CD14-positive monocyte (primary cell): ENCODE measurements at regions not wholly inside any gene's neighbourhood (a gene's known extent, or its start where the extent isn't known, plus 50 kb on each side); places are given as distances from the start of the nearest gene placed in this dataset.

Source experiments
- DNase-seq, 3 donors: peaks; one replicate each; pipeline ENCODE4 v3.0.0-alpha.2; 2011 to 2022
- H2AFZ ChIP-seq: 2 replicates; pipeline ENCODE4 v1.6.0; 2012; ENCODE audit warnings: mild to moderate bottlenecking, low read depth, low read length, inconsistent platforms; ENCODE audit not compliant: insufficient read depth, poor library complexity, severe bottlenecking
- H3K27ac ChIP-seq, 2 donors: 1 replicate in 1 of 2; 2 replicates in 1 of 2; pipeline ENCODE4 v1.5.1; 2012 to 2013; ENCODE audit warnings: low read length in 2 of 2, control low read depth in 1 of 2, inconsistent platforms in 1 of 2, low read depth in 1 of 2, mild to moderate bottlenecking in 1 of 2
- H3K27me3 ChIP-seq, 2 donors: one replicate each; pipeline versions ENCODE4 v1.6.0 to v1.6.1; 2011 to 2013; ENCODE audit warnings: low read length in 2 of 2; ENCODE audit not compliant: control insufficient read depth in 2 of 2, insufficient read depth in 2 of 2
- H3K36me3 ChIP-seq, 2 donors: replicated peaks in 1 of 2; 1 replicate in 1 of 2; 2 replicates in 1 of 2; pipeline versions ENCODE4 v1.5.1 to v1.6.1; 2012 to 2013; ENCODE audit warnings: low read length in 2 of 2, control low read depth in 1 of 2, inconsistent platforms in 1 of 2, mild to moderate bottlenecking in 1 of 2; ENCODE audit not compliant: insufficient read depth in 2 of 2, control insufficient read depth in 1 of 2
- H3K4me1 ChIP-seq, 2 donors: 1 replicate in 1 of 2; 2 replicates in 1 of 2; pipeline versions ENCODE4 v1.5.1 to v1.6.1; 2012 to 2013; ENCODE audit warnings: low read length in 2 of 2, control low read depth in 1 of 2, inconsistent platforms in 1 of 2, mild to moderate bottlenecking in 1 of 2, moderate library complexity in 1 of 2; ENCODE audit not compliant: insufficient read depth in 2 of 2, control insufficient read depth in 1 of 2
- H3K4me2 ChIP-seq: replicated peaks from 2 replicates; pipeline ENCODE3; 2012; ENCODE audit warnings: low read length, moderate library complexity, mild to moderate bottlenecking; ENCODE audit not compliant: poor library complexity, severe bottlenecking; ENCODE audit errors: extremely low read depth
- H3K4me3 ChIP-seq, 3 experiments: fragments of 200-600 bp in 1 of 3; sonication (generic) in 1 of 3; replicated peaks in 1 of 3; 1 replicate in 2 of 3; 2 replicates in 1 of 3; pipeline ENCODE4 v1.5.1; 2011 to 2013; ENCODE audit warnings: low read length in 3 of 3, mild to moderate bottlenecking in 3 of 3, control low read depth in 2 of 3, low read depth in 2 of 3, inconsistent platforms in 1 of 3, moderate library complexity in 1 of 3
- H3K79me2 ChIP-seq: 2 replicates; pipeline ENCODE4 v1.6.0; 2012; ENCODE audit warnings: mild to moderate bottlenecking, control low read depth, inconsistent platforms, low read length, moderate library complexity; ENCODE audit not compliant: insufficient read depth
- H3K9ac ChIP-seq: 2 replicates; pipeline ENCODE4 v1.6.0; 2017; ENCODE audit warnings: low read length, mild to moderate bottlenecking; ENCODE audit not compliant: insufficient read depth, poor library complexity, severe bottlenecking
- H3K9me3 ChIP-seq, 2 donors: replicated peaks in 1 of 2; 1 replicate in 1 of 2; 2 replicates in 1 of 2; pipeline versions ENCODE4 v1.5.1 to v1.6.1; 2012 to 2013; ENCODE audit warnings: low read length in 2 of 2, control low read depth in 1 of 2; ENCODE audit not compliant: control insufficient read depth in 1 of 2, insufficient read depth in 1 of 2
- H4K20me1 ChIP-seq: 2 replicates; pipeline ENCODE4 v1.6.0; 2012; ENCODE audit warnings: mild to moderate bottlenecking, low read length, control low read depth, moderate library complexity; ENCODE audit not compliant: insufficient read depth
- H3K27ac Mint-ChIP-seq, 7 donors: one replicate each; pipeline ENCODE4 v1.8.0; 2020; ENCODE audit warnings: mild to moderate bottlenecking in 7 of 7, mixed read lengths in 7 of 7, moderate library complexity in 6 of 7, inconsistent platforms in 2 of 7
- H3K27me3 Mint-ChIP-seq, 3 donors: one replicate each; pipeline ENCODE4 v1.8.0; 2021 to 2022; ENCODE audit warnings: low read depth in 3 of 3, mild to moderate bottlenecking in 3 of 3, mixed read lengths in 3 of 3, moderate library complexity in 3 of 3, inconsistent platforms in 1 of 3
- H3K36me3 Mint-ChIP-seq, 2 donors: one replicate each; pipeline ENCODE4 v1.8.0; 2020; ENCODE audit warnings: mixed read lengths in 2 of 2, inconsistent platforms in 1 of 2, mild to moderate bottlenecking in 1 of 2
- H3K4me1 Mint-ChIP-seq: one replicate; pipeline ENCODE4 v1.8.0; 2020; ENCODE audit warnings: mild to moderate bottlenecking, mixed read lengths
- H3K4me3 Mint-ChIP-seq, 2 donors: one replicate each; pipeline ENCODE4 v1.8.0; 2020; ENCODE audit warnings: mild to moderate bottlenecking in 2 of 2, mixed read lengths in 2 of 2, moderate library complexity in 1 of 2
- H3K9me3 Mint-ChIP-seq, 7 donors: one replicate each; pipeline ENCODE4 v1.8.0; 2020 to 2022; ENCODE audit warnings: mixed read lengths in 7 of 7, mild to moderate bottlenecking in 6 of 7, moderate library complexity in 6 of 7, inconsistent platforms in 2 of 7
- WGBS: methylation state at CpG from one replicate; pipeline ENCODE4 v1.1.5; 2013; ENCODE audit warnings: missing lambda C conversion rate; ENCODE audit not compliant: insufficient coverage; 5-methylcytosine and 5-hydroxymethylcytosine counted together
- intact Hi-C, 2 donors: fragments of 100-400 bp; cut with micrococcal nuclease; formaldehyde crosslinking; loops; one replicate each; pipeline versions ENCODE4 v1.15.0 to v1.15.1; 2023
- TF ChIP-seq, protein P1 (sequence below): fragments of 200-600 bp; IDR thresholded peaks from one replicate; pipeline ENCODE4 v1.8.0; 2022; ENCODE audit warnings: antibody characterized with exemption, mild to moderate bottlenecking

DNA sequence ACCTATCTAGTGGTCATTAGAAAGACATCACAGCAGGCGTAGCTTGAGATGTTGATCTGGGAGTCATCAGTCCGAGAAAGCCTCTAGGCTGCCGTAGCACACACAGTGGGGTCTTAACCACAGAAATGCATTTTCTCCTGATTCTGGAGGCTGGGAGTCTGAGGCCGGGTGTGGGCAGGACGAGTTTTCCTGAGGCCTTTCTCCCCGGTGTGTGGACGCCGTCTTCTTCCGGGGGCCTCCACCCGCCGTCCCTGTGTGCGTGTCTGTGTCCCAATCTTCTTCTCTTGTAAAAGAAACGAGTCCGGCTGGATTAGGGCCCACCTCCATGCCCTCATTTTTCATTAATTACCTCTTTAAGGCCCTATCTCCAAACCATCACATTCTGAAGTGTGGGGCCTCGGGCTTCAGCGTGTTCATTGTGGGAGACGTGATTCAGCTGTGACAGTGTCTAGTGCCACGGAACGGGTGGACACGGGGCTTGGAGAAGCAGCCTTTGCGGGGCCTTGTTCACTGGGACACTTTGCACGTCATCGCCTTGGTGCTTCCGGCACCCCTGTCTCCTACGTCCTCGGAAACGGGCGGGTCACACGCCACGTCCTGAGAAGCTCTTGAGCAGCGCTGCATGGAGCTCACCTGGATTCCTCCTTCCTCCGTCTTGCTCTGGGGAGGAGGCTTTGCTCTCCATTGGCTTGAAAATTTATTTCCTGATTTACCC lies 208.9 kb upstream of the SOX1 start:
- no peak for DNase-seq
- H3K27ac Mint-ChIP-seq, result no peak overlapping the region
- intact Hi-C loops, result no loop called here
- TF ChIP-seq, protein P1, sequence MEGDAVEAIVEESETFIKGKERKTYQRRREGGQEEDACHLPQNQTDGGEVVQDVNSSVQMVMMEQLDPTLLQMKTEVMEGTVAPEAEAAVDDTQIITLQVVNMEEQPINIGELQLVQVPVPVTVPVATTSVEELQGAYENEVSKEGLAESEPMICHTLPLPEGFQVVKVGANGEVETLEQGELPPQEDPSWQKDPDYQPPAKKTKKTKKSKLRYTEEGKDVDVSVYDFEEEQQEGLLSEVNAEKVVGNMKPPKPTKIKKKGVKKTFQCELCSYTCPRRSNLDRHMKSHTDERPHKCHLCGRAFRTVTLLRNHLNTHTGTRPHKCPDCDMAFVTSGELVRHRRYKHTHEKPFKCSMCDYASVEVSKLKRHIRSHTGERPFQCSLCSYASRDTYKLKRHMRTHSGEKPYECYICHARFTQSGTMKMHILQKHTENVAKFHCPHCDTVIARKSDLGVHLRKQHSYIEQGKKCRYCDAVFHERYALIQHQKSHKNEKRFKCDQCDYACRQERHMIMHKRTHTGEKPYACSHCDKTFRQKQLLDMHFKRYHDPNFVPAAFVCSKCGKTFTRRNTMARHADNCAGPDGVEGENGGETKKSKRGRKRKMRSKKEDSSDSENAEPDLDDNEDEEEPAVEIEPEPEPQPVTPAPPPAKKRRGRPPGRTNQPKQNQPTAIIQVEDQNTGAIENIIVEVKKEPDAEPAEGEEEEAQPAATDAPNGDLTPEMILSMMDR, result no peak
- Histone ChIP-seq H4K20me1 (no peaks in the 10 kb centered on the region), H3K79me2 (no peaks in the 10 kb centered on the region), H3K27me3 (no peaks in the 10 kb centered on the region), H3K36me3 (no peaks in the 10 kb centered on the region), H3K27ac (no peak overlapping the region), H3K4me3 (no peak overlapping the region), H3K4me1 (no peaks in the 10 kb centered on the region), H3K9ac (no peak overlapping the region), H2AFZ (no peak overlapping the region), H3K4me2 (no peak overlapping the region), H3K9me3 (peaks cover 0 to 9% of the 10 kb centered on the region in 2 donors)
- peaks cover 4 to 39% (median 5%) of the 10 kb centered on the region in 7 donors for H3K9me3 Mint-ChIP-seq
- H3K36me3 Mint-ChIP-seq, result no peaks in the 10 kb centered on the region
- H3K27me3 Mint-ChIP-seq, result peaks cover 0 to 2% (median 0%) of the 10 kb centered on the region in 3 donors
- H3K4me3 Mint-ChIP-seq, result no peak overlapping the region
- H3K4me1 Mint-ChIP-seq, result no peaks in the 10 kb centered on the region
- WGBS, result 88% methylated on average over 31 of the region's 32 CpGs

DNA sequence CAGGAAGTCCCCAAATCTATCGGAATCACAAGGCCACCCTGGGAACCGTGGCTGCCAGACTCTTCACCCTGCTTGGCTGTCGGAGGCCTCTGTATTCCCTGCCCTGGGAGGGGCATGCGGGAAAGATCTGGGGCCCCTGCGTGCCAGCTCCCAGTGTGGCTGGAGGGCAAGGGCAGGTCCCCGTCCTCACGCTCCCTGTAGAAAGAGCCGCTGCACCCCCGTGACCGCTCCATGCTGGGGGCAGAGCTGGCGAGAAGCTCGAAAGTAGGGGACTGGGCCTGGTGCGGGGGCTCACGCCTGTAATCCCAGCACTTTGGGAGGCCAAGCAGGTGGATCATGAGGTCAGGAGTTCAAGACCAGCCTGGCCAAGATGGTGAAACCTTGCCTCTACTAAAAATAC lies 208.4 kb upstream of the SOX1 start:
- intact Hi-C loops, result no loop called here

More for the DNA sequence above, 208.4 kb upstream of the SOX1 start:
- no peak for DNase-seq
- Mint-ChIP-seq H3K4me3 (no peak overlapping the region), H3K4me1 (no peaks in the 10 kb centered on the region), H3K27ac (no peak overlapping the region), H3K36me3 (no peaks in the 10 kb centered on the region), H3K9me3 (peaks cover 5 to 39% (median 7%) of the 10 kb centered on the region in 7 donors), H3K27me3 (peaks cover 0 to 2% (median 0%) of the 10 kb centered on the region in 3 donors)
- 92% methylated on average over 14 of the region's 14 CpGs for WGBS
- Histone ChIP-seq H3K4me3 (no peak overlapping the region), H3K4me2 (no peak overlapping the region), H3K9ac (no peak overlapping the region), H3K9me3 (peaks cover 0 to 10% of the 10 kb centered on the region in 2 donors), H3K27ac (no peak overlapping the region), H4K20me1 (no peaks in the 10 kb centered on the region), H3K79me2 (no peaks in the 10 kb centered on the region), H3K36me3 (no peaks in the 10 kb centered on the region), H3K27me3 (no peaks in the 10 kb centered on the region), H2AFZ (no peak overlapping the region), H3K4me1 (no peaks in the 10 kb centered on the region)
- TF ChIP-seq, protein P1, result no peak
